ENCODE measurements at regions not wholly inside any gene's neighbourhood (a gene's known extent, or its start where the extent isn't known, plus 50 kb on each side); places are given as distances from the start of the nearest gene placed in this dataset.

- no peak for TF ChIP-seq GATA2 (IDR thresholded peaks at IDR 0.05; ENCODE audit: low read depth, low read length)
- no peak for TF ChIP-seq GATA3 (IDR thresholded peaks at IDR 0.05; ENCODE audit: low read depth, low read length)
Measured at GRCh38 chr11:106551744-106552673, 466.3 kb downstream of the GUCY1A2 start.

- no peak for TF ChIP-seq GATA2 (IDR thresholded peaks at IDR 0.05; ENCODE audit: low read depth, low read length)
- TF ChIP-seq GATA3 (IDR thresholded peaks at IDR 0.05; ENCODE audit: low read depth, low read length), result no peak
Measured at GRCh38 chr11:106552694-106553203, 465.5 kb downstream of the GUCY1A2 start.

- TF ChIP-seq GATA2 (IDR thresholded peaks at IDR 0.05; ENCODE audit: low read depth, low read length) (no peak), GATA3 (IDR thresholded peaks at IDR 0.05; ENCODE audit: low read depth, low read length) (no peak)
Measured at GRCh38 chr11:106553304-106553703, 465.0 kb downstream of the GUCY1A2 start.

GRCh38 chr11:106565326-106565725 lies 452.9 kb downstream of the GUCY1A2 start:
- TF ChIP-seq GATA2 (IDR thresholded peaks at IDR 0.05; ENCODE audit: low read depth, low read length) (no peak), GATA3 (IDR thresholded peaks at IDR 0.05; ENCODE audit: low read depth, low read length) (no peak)

GRCh38 chr11:106568632-106569031 lies 449.6 kb downstream of the GUCY1A2 start:
- no peak for TF ChIP-seq GATA3 (IDR thresholded peaks at IDR 0.05; ENCODE audit: low read depth, low read length)
- no peak for TF ChIP-seq GATA2 (IDR thresholded peaks at IDR 0.05; ENCODE audit: low read depth, low read length)

- TF ChIP-seq GATA3 (IDR thresholded peaks at IDR 0.05; ENCODE audit: low read depth, low read length), result no peak
- no peak for TF ChIP-seq GATA2 (IDR thresholded peaks at IDR 0.05; ENCODE audit: low read depth, low read length)
Measured at GRCh38 chr11:106581399-106581798, 436.9 kb downstream of the GUCY1A2 start.

- TF ChIP-seq GATA3 (IDR thresholded peaks at IDR 0.05; ENCODE audit: low read depth, low read length), result no peak
- no peak for TF ChIP-seq GATA2 (IDR thresholded peaks at IDR 0.05; ENCODE audit: low read depth, low read length)
Measured at GRCh38 chr11:106585061-106585460, 433.2 kb downstream of the GUCY1A2 start.

GRCh38 chr11:106594751-106595351 lies 423.4 kb downstream of the GUCY1A2 start:
- TF ChIP-seq GATA2 (IDR thresholded peaks at IDR 0.05; ENCODE audit: low read depth, low read length) (no peak), GATA3 (IDR thresholded peaks at IDR 0.05; ENCODE audit: low read depth, low read length) (no peak)

GRCh38 chr11:106601684-106602297 lies 416.5 kb downstream of the GUCY1A2 start:
- TF ChIP-seq GATA3 (IDR thresholded peaks at IDR 0.05; ENCODE audit: low read depth, low read length), result no peak
- no peak for TF ChIP-seq GATA2 (IDR thresholded peaks at IDR 0.05; ENCODE audit: low read depth, low read length)

- no peak for TF ChIP-seq GATA3 (IDR thresholded peaks at IDR 0.05; ENCODE audit: low read depth, low read length)
- no peak for TF ChIP-seq GATA2 (IDR thresholded peaks at IDR 0.05; ENCODE audit: low read depth, low read length)
Measured at GRCh38 chr11:106608677-106609076, 409.6 kb downstream of the GUCY1A2 start.

GRCh38 chr11:106614262-106614661 lies 404.0 kb downstream of the GUCY1A2 start:
- TF ChIP-seq GATA2 (IDR thresholded peaks at IDR 0.05; ENCODE audit: low read depth, low read length), result no peak

GRCh38 chr11:106619320-106619990 lies 398.8 kb downstream of the GUCY1A2 start:
- TF ChIP-seq GATA3 (IDR thresholded peaks at IDR 0.05; ENCODE audit: low read depth, low read length), result no peak
- TF ChIP-seq GATA2 (IDR thresholded peaks at IDR 0.05; ENCODE audit: low read depth, low read length), result no peak

GRCh38 chr11:106621484-106621883 lies 396.8 kb downstream of the GUCY1A2 start:
- no peak for TF ChIP-seq GATA2 (IDR thresholded peaks at IDR 0.05; ENCODE audit: low read depth, low read length)
- no peak for TF ChIP-seq GATA3 (IDR thresholded peaks at IDR 0.05; ENCODE audit: low read depth, low read length)
